Astrocyte (in vitro differentiated cells and primary cell): ENCODE measurements at regions not wholly inside any gene's neighbourhood (a gene's known extent, or its start where the extent isn't known, plus 50 kb on each side); places are given as distances from the start of the nearest gene placed in this dataset.

ENCODE experiments used
- DNase-seq: peaks from one replicate; pipeline ENCODE4 v3.0.0-alpha.2; 2010; ENCODE audit warnings: low read depth
- FAIRE-seq: peaks from 2 replicates; lab custom pipeline; 2011; peaks lifted over from hg19 to GRCh38; lab: Jason Lieb, UNC
- H2AFZ ChIP-seq: 2 replicates; pipeline ENCODE4 v1.6.0; 2012; ENCODE audit warnings: low read depth, low read length, inconsistent platforms
- H3K27ac ChIP-seq: 2 replicates; pipeline ENCODE4 v1.5.1; 2011; ENCODE audit warnings: low read depth, low read length, inconsistent platforms
- H3K27me3 ChIP-seq: 2 replicates; pipeline ENCODE4 v1.6.0; 2011; ENCODE audit warnings: low read length, inconsistent platforms; ENCODE audit not compliant: insufficient read depth
- H3K36me3 ChIP-seq: 2 replicates; pipeline ENCODE4 v1.5.1; 2011; ENCODE audit warnings: low read length, inconsistent platforms; ENCODE audit not compliant: insufficient read depth
- H3K4me1 ChIP-seq: 2 replicates; pipeline ENCODE4 v1.5.1; 2011; ENCODE audit warnings: low read length, inconsistent platforms; ENCODE audit not compliant: insufficient read depth
- H3K4me2 ChIP-seq: 2 replicates; pipeline ENCODE4 v1.6.0; 2012; ENCODE audit warnings: low read length, inconsistent platforms
- H3K4me3 ChIP-seq: 2 replicates; pipeline ENCODE4 v1.5.1; 2011; ENCODE audit warnings: low read depth, mild to moderate bottlenecking, low read length, inconsistent platforms; ENCODE audit not compliant: insufficient read depth
- H3K79me2 ChIP-seq: 2 replicates; pipeline ENCODE4 v1.6.0; 2012; ENCODE audit warnings: mild to moderate bottlenecking, low read length, inconsistent platforms; ENCODE audit not compliant: insufficient read depth
- H3K9ac ChIP-seq: 2 replicates; pipeline ENCODE4 v1.6.0; 2012; ENCODE audit warnings: mild to moderate bottlenecking, low read length, inconsistent platforms
- H3K9me3 ChIP-seq: 2 replicates; pipeline ENCODE4 v1.5.1; 2012; ENCODE audit warnings: low read depth, mild to moderate bottlenecking, low read length, inconsistent platforms; ENCODE audit not compliant: insufficient read depth
- H4K20me1 ChIP-seq: 2 replicates; pipeline ENCODE4 v1.6.0; 2012; ENCODE audit warnings: low read length, inconsistent platforms; ENCODE audit not compliant: insufficient read depth
- H3K27ac Mint-ChIP-seq: one replicate; pipeline ENCODE4 v1.8.0; 2021; ENCODE audit warnings: mild to moderate bottlenecking, mixed read lengths; ENCODE audit not compliant: unreplicated experiment
- H3K27me3 Mint-ChIP-seq: one replicate; pipeline ENCODE4 v1.8.0; 2021; ENCODE audit warnings: low read depth, mixed read lengths; ENCODE audit not compliant: unreplicated experiment
- H3K36me3 Mint-ChIP-seq: one replicate; pipeline ENCODE4 v1.8.0; 2021; ENCODE audit warnings: low read depth, mixed read lengths; ENCODE audit not compliant: unreplicated experiment
- H3K4me1 Mint-ChIP-seq: one replicate; pipeline ENCODE4 v1.8.0; 2021; ENCODE audit warnings: low read depth, mixed read lengths; ENCODE audit not compliant: unreplicated experiment
- H3K4me3 Mint-ChIP-seq: one replicate; pipeline ENCODE4 v1.8.0; 2021; ENCODE audit warnings: mild to moderate bottlenecking, moderate library complexity, mixed read lengths; ENCODE audit not compliant: unreplicated experiment
- H3K9me3 Mint-ChIP-seq: one replicate; pipeline ENCODE4 v1.8.0; 2021; ENCODE audit warnings: mild to moderate bottlenecking, mixed read lengths; ENCODE audit not compliant: unreplicated experiment
- EZH2 ChIP-seq: IDR thresholded peaks from 2 replicates; pipeline ENCODE4 v1.6.1; 2012; ENCODE audit warnings: mild to moderate bottlenecking, low read length, inconsistent platforms; ENCODE audit not compliant: insufficient read depth
- TF ChIP-seq, protein P1 (sequence below): IDR thresholded peaks from 2 replicates; pipeline ENCODE4 v1.5.1; 2011; ENCODE audit warnings: low read depth, mild to moderate bottlenecking, inconsistent platforms, low read length, moderate library complexity; ENCODE audit not compliant: insufficient read depth

DNA sequence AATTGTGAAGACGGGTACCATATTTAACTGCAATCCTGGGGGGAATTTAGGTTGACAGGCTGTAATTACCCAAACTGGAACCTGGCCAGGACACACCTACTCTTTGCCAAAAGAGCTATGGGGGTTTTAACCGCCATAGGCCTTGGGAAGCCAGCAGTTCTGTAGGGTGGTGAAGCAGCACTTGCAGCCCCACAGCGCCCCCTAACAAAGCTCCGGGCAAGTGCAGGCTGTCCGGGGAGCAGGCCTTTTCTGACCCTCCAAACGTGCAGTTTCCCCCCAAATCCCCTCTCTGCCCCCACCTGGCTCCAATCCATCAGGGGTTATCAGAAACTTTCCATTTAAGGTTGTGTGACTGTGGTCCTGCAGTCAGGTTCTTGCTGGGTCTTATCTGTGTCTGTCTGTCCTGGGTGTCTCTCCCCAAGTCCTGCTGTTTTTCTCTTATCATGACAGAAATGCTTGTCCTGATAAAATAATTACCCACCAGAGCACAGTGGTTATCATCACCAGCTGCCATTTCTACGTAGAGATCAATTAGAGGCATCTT, 350.9 kb downstream of the MID1IP1 start:
- TF ChIP-seq, protein P1, sequence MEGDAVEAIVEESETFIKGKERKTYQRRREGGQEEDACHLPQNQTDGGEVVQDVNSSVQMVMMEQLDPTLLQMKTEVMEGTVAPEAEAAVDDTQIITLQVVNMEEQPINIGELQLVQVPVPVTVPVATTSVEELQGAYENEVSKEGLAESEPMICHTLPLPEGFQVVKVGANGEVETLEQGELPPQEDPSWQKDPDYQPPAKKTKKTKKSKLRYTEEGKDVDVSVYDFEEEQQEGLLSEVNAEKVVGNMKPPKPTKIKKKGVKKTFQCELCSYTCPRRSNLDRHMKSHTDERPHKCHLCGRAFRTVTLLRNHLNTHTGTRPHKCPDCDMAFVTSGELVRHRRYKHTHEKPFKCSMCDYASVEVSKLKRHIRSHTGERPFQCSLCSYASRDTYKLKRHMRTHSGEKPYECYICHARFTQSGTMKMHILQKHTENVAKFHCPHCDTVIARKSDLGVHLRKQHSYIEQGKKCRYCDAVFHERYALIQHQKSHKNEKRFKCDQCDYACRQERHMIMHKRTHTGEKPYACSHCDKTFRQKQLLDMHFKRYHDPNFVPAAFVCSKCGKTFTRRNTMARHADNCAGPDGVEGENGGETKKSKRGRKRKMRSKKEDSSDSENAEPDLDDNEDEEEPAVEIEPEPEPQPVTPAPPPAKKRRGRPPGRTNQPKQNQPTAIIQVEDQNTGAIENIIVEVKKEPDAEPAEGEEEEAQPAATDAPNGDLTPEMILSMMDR = peak; percentile 15
- TF ChIP-seq EZH2 = no peak
- no peak for DNase-seq
- Histone ChIP-seq H3K9me3 (no peaks in the 10 kb centered on the region), H4K20me1 (no peaks in the 10 kb centered on the region), H3K4me3 (no peak overlapping the region), H3K9ac (no peak overlapping the region), H3K27ac (no peak overlapping the region), H2AFZ (no peak overlapping the region), H3K4me2 (no peak overlapping the region), H3K27me3 (peaks cover 6% of the 10 kb centered on the region), H3K4me1 (no peaks in the 10 kb centered on the region), H3K79me2 (no peaks in the 10 kb centered on the region), H3K36me3 (no peaks in the 10 kb centered on the region)
- Mint-ChIP-seq H3K9me3 (no peaks in the 10 kb centered on the region), H3K27ac (no peak overlapping the region), H3K36me3 (no peaks in the 10 kb centered on the region), H3K4me3 (no peak overlapping the region), H3K27me3 (peaks cover 4% of the 10 kb centered on the region), H3K4me1 (peaks cover 7% of the 10 kb centered on the region)
- no peak for FAIRE-seq

DNA sequence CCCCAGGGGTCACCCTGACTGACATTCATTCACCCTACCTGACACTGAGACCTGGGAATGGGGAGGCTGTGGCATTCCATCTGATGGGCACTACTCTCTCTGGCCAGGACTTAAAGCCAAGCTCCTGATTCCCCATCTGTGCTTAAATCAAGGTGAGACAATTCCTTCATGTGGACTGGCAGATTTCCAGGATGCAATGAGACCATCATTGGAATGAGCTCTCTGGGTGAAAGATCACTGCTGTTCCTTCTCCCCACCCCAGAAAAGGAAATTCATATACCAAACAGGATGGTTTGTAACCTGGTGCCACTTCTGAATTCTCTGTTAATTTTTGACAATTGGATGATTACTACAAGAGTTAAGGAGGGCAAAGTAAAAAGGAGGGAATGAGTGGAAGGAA, 354.8 kb downstream of the MID1IP1 start:
- Mint-ChIP-seq H3K36me3 (no peaks in the 10 kb centered on the region), H3K4me1 (peaks cover 28% of the 10 kb centered on the region), H3K27ac (no peak overlapping the region), H3K27me3 (peaks cover 2% of the 10 kb centered on the region), H3K9me3 (no peaks in the 10 kb centered on the region), H3K4me3 (no peak overlapping the region)
- Histone ChIP-seq H3K4me1 (peaks cover 16% of the 10 kb centered on the region), H3K9me3 (no peaks in the 10 kb centered on the region), H4K20me1 (no peaks in the 10 kb centered on the region), H3K36me3 (no peaks in the 10 kb centered on the region), H2AFZ (no peak overlapping the region), H3K27me3 (peaks cover 3% of the 10 kb centered on the region), H3K4me2 (no peak overlapping the region), H3K27ac (no peak overlapping the region), H3K4me3 (no peak overlapping the region), H3K79me2 (no peaks in the 10 kb centered on the region), H3K9ac (no peak overlapping the region)
- FAIRE-seq = peak; percentile 63
- no peak for DNase-seq
- TF ChIP-seq, protein P1 = no peak
- TF ChIP-seq EZH2 = no peak

DNA sequence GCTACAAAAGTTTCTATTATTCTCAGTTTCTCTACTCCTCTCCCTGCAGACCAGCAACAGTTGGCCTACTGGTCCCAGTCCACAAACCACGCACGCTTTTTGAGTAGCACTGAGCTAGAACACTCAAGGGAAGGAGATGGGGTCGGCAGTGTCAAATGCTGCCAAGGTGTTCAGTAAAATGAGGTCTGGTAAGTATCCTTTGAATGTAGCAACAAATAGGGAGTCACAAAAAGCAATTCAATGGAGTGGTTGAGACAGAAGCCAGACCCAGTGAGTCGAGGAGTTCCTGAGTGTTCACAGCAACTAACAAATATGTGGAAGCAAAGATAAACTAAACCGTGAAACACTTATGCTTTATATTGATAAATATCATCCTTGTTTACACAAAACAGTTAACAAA, 355.7 kb downstream of the MID1IP1 start:
- no peak for FAIRE-seq
- TF ChIP-seq, protein P1 = no peak
- no peak for TF ChIP-seq EZH2
- Histone ChIP-seq H3K27ac (no peak overlapping the region), H2AFZ (no peak overlapping the region), H3K4me2 (no peak overlapping the region), H3K9me3 (no peaks in the 10 kb centered on the region), H3K4me3 (no peak overlapping the region), H3K27me3 (peaks cover 4% of the 10 kb centered on the region), H4K20me1 (no peaks in the 10 kb centered on the region), H3K4me1 (peaks cover 16% of the 10 kb centered on the region), H3K9ac (no peak overlapping the region), H3K36me3 (no peaks in the 10 kb centered on the region), H3K79me2 (no peaks in the 10 kb centered on the region)
- peaks cover 8% of the 10 kb centered on the region for H3K27me3 Mint-ChIP-seq
- H3K36me3 Mint-ChIP-seq = no peaks in the 10 kb centered on the region
- H3K4me3 Mint-ChIP-seq = no peak overlapping the region
- peaks cover 28% of the 10 kb centered on the region for H3K4me1 Mint-ChIP-seq
- no peak overlapping the region for H3K27ac Mint-ChIP-seq
- H3K9me3 Mint-ChIP-seq = no peaks in the 10 kb centered on the region
- DNase-seq = no peak
